ENCODE measurements at regions not wholly inside any gene's neighbourhood (a gene's known extent, or its start where the extent isn't known, plus 50 kb on each side); places are given as distances from the start of the nearest gene placed in this dataset.

- Histone ChIP-seq H3K27me3 (ENCODE audit: insufficient read depth, low read depth, severe bottlenecking) (no peaks in the 10 kb centered on the region), H3K27ac (no peak overlapping the region), H3K9me3 (ENCODE audit: severe bottlenecking) (no peaks in the 10 kb centered on the region), H3K4me3 (ENCODE audit: low read depth, low read length) (no peak overlapping the region), H3K36me3 (no peaks in the 10 kb centered on the region)
- DNase-seq = no peak
- TF ChIP-seq CTCF (IDR thresholded peaks at IDR 0.05; ENCODE audit: low read depth, low read length) = no peak
These were observed 463.1 kb downstream of the EPM2A start for GRCh38 chr6:145272246-145272645.

- no peaks in the 10 kb centered on the region for H3K36me3 ChIP-seq
- no peak for DNase-seq
- no peak for TF ChIP-seq CTCF (IDR thresholded peaks at IDR 0.05; ENCODE audit: low read depth, low read length)
- no peak overlapping the region for H3K4me3 ChIP-seq (ENCODE audit: low read depth, low read length)
- no peaks in the 10 kb centered on the region for H3K27me3 ChIP-seq (ENCODE audit: insufficient read depth, low read depth, severe bottlenecking)
- no peaks in the 10 kb centered on the region for H3K9me3 ChIP-seq (ENCODE audit: severe bottlenecking)
- no peak overlapping the region for H3K27ac ChIP-seq
These were observed 462.2 kb downstream of the EPM2A start for GRCh38 chr6:145273136-145273535.

GRCh38 chr6:145274083-145274482 is 461.2 kb downstream of the EPM2A start:
- Histone ChIP-seq H3K4me3 (ENCODE audit: low read depth, low read length) (no peak overlapping the region), H3K9me3 (ENCODE audit: severe bottlenecking) (no peaks in the 10 kb centered on the region), H3K36me3 (no peaks in the 10 kb centered on the region), H3K27me3 (ENCODE audit: insufficient read depth, low read depth, severe bottlenecking) (no peaks in the 10 kb centered on the region), H3K27ac (no peak overlapping the region)
- no peak for TF ChIP-seq CTCF (IDR thresholded peaks at IDR 0.05; ENCODE audit: low read depth, low read length)
- no peak for DNase-seq

- no peak for TF ChIP-seq CTCF (IDR thresholded peaks at IDR 0.05; ENCODE audit: low read depth, low read length)
- H3K27me3 ChIP-seq (ENCODE audit: insufficient read depth, low read depth, severe bottlenecking) = no peaks in the 10 kb centered on the region
- no peaks in the 10 kb centered on the region for H3K36me3 ChIP-seq
- no peak for DNase-seq
- H3K27ac ChIP-seq = no peak overlapping the region
- H3K9me3 ChIP-seq (ENCODE audit: severe bottlenecking) = no peaks in the 10 kb centered on the region
- H3K4me3 ChIP-seq (ENCODE audit: low read depth, low read length) = no peak overlapping the region
These were observed 460.3 kb downstream of the EPM2A start for GRCh38 chr6:145275019-145275418.

- no peaks in the 10 kb centered on the region for H3K36me3 ChIP-seq
- no peak for TF ChIP-seq CTCF (IDR thresholded peaks at IDR 0.05; ENCODE audit: low read depth, low read length)
These were observed 459.5 kb downstream of the EPM2A start for GRCh38 chr6:145275787-145276186.

GRCh38 chr6:145276756-145277155 is 458.6 kb downstream of the EPM2A start:
- DNase-seq = no peak
- TF ChIP-seq CTCF (IDR thresholded peaks at IDR 0.05; ENCODE audit: low read depth, low read length) = no peak

More at GRCh38 chr6:145275787-145276186, 459.5 kb downstream of the EPM2A start:
- no peak overlapping the region for H3K27ac ChIP-seq
- H3K9me3 ChIP-seq (ENCODE audit: severe bottlenecking) = no peaks in the 10 kb centered on the region
- H3K27me3 ChIP-seq (ENCODE audit: insufficient read depth, low read depth, severe bottlenecking) = no peaks in the 10 kb centered on the region
- DNase-seq = no peak
- H3K4me3 ChIP-seq (ENCODE audit: low read depth, low read length) = no peak overlapping the region

More at GRCh38 chr6:145276756-145277155, 458.6 kb downstream of the EPM2A start:
- Histone ChIP-seq H3K27ac (no peak overlapping the region), H3K9me3 (ENCODE audit: severe bottlenecking) (no peaks in the 10 kb centered on the region), H3K27me3 (ENCODE audit: insufficient read depth, low read depth, severe bottlenecking) (no peaks in the 10 kb centered on the region), H3K36me3 (no peaks in the 10 kb centered on the region), H3K4me3 (ENCODE audit: low read depth, low read length) (no peak overlapping the region)

All from WERI-Rb-1 (cell line).